Ovary (tissue), 7 donors: ENCODE measurements at regions not wholly inside any gene's neighbourhood (a gene's known extent, or its start where the extent isn't known, plus 50 kb on each side); places are given as distances from the start of the nearest gene placed in this dataset.

Experiments used
- DNase-seq, 5 donors: peaks; one replicate each; pipeline ENCODE4 v3.0.0-alpha.2; 2019 to 2020
- H3K27ac ChIP-seq, 2 donors: fragments of 200-600 bp; one replicate each; pipeline versions ENCODE4 v1.5.1 to v1.8.0; 2019 to 2022
- H3K27me3 ChIP-seq: fragments of 200-600 bp; one replicate; pipeline ENCODE4 v1.8.0; 2022
- H3K36me3 ChIP-seq: fragments of 200-600 bp; sonication (generic); one replicate; pipeline ENCODE4 v1.5.1; 2019
- H3K4me1 ChIP-seq: one replicate; pipeline ENCODE4 v1.8.1; 2013; ENCODE audit warnings: mild to moderate bottlenecking, moderate library complexity; ENCODE audit not compliant: insufficient read depth
- H3K4me3 ChIP-seq: fragments of 200-600 bp; sonication (generic); one replicate; pipeline ENCODE4 v1.5.1; 2017
- H3K9me3 ChIP-seq, 2 donors: fragments of 200-600 bp in 1 of 2; sonication (generic) in 1 of 2; one replicate each; pipeline versions ENCODE4 v1.5.1 to v1.8.1; 2013 to 2019; ENCODE audit warnings: mild to moderate bottlenecking in 1 of 2, moderate library complexity in 1 of 2
- CTCF ChIP-seq, 3 donors: fragments of 450-650 bp in 2 of 3; fragments of 200-600 bp in 1 of 3; IDR thresholded peaks; one replicate each; pipeline versions ENCODE4 v1.5.1 to v1.8.0; 2016 to 2022; ENCODE audit warnings: antibody characterized with exemption in 3 of 3, mild to moderate bottlenecking in 1 of 3
- EP300 ChIP-seq: sonication (generic); formaldehyde crosslinking; IDR thresholded peaks from one replicate; pipeline ENCODE4 v1.6.1; 2017; ENCODE audit warnings: antibody characterized with exemption
- POLR2A ChIP-seq: fragments of 450-650 bp; IDR thresholded peaks from one replicate; pipeline ENCODE4 v1.6.1; 2017; ENCODE audit warnings: antibody characterized with exemption, mild to moderate bottlenecking, moderate library complexity
- WGBS, 3 donors: extraction: QIAGEN DNeasy Blood & Tissue Kit in 1 of 3; methylation state at CpG; one replicate each; pipeline versions ENCODE4 v1.1.5 to v1.1.7; 2013 to 2017; 5-methylcytosine and 5-hydroxymethylcytosine counted together
- intact Hi-C, 4 donors: fragments of 100-400 bp; cut with DNase I; formaldehyde crosslinking; loops; one replicate each; pipeline versions ENCODE4 v1.11.0 to v1.15.1; 2022 to 2023
- donor health status: DM: no; HTN: no; CAD: no; lungs with moderate emphysema.
- donor health status: DM: no; HTN: no; CAD: no.
- donor health status: Bipolar disorder and iron deficiency.
- donor health status: DM: no; HTN: no; CAD: no.
- donor health status: DM: yes; HTN: yes; CAD: no.

GRCh38 chr4:71243091-71243833 is 95.6 kb upstream of the SLC4A4 start:
- WGBS, 3 donors = 94 to 99% (median 94%) methylated on average over 3 of the region's 3 CpGs
- intact Hi-C loops = no loop called here
- TF ChIP-seq POLR2A (no peak), CTCF (IDR thresholded peaks at IDR 0.05) (no peak), EP300 (no peak)
- DNase-seq = no peak
- Histone ChIP-seq H3K36me3 (no peaks in the 10 kb centered on the region), H3K27me3 (no peaks in the 10 kb centered on the region), H3K27ac (no peak overlapping the region), H3K4me3 (no peak overlapping the region), H3K4me1 (no peaks in the 10 kb centered on the region), H3K9me3 (no peaks in the 10 kb centered on the region)

GRCh38 chr4:71247706-71248105 is 91.1 kb upstream of the SLC4A4 start:
- DNase-seq = no peak
- Histone ChIP-seq H3K4me1 (no peaks in the 10 kb centered on the region), H3K4me3 (no peak overlapping the region), H3K27me3 (no peaks in the 10 kb centered on the region), H3K9me3 (no peaks in the 10 kb centered on the region), H3K27ac (no peak overlapping the region), H3K36me3 (no peaks in the 10 kb centered on the region)
- no peak for TF ChIP-seq EP300
- TF ChIP-seq POLR2A = no peak
- TF ChIP-seq CTCF (IDR thresholded peaks at IDR 0.05) = no peak
- intact Hi-C loops = no loop called here
- WGBS, 3 donors = 85 to 86% (median 86%) methylated on average over 5 of the region's 5 CpGs

- no peaks in the 10 kb centered on the region for H3K9me3 ChIP-seq
- no peak for DNase-seq
- no peak for TF ChIP-seq POLR2A
- no peak for TF ChIP-seq EP300
- no peak for TF ChIP-seq CTCF (IDR thresholded peaks at IDR 0.05)
- no peaks in the 10 kb centered on the region for H3K4me1 ChIP-seq
- WGBS, 3 donors = 9 to 15% (median 14%) methylated on average over 2 of the region's 2 CpGs
- intact Hi-C loops = no loop called here
- no peak overlapping the region for H3K27ac ChIP-seq
- no peaks in the 10 kb centered on the region for H3K36me3 ChIP-seq
- H3K4me3 ChIP-seq = no peak overlapping the region
- H3K27me3 ChIP-seq = no peaks in the 10 kb centered on the region
These were observed 87.6 kb upstream of the SLC4A4 start for GRCh38 chr4:71251261-71251660.

GRCh38 chr4:71253545-71253944 is 85.3 kb upstream of the SLC4A4 start:
- no peak for TF ChIP-seq EP300
- TF ChIP-seq CTCF (IDR thresholded peaks at IDR 0.05) = no peak
- TF ChIP-seq POLR2A = no peak
- no peak overlapping the region for H3K27ac ChIP-seq
- DNase-seq = no peak
- intact Hi-C loops = no loop called here
- no peaks in the 10 kb centered on the region for H3K36me3 ChIP-seq
- no peak overlapping the region for H3K4me3 ChIP-seq
- WGBS, 3 donors = 57 to 84% (median 79%) methylated on average over 1 of the region's 1 CpG
- H3K4me1 ChIP-seq = no peaks in the 10 kb centered on the region
- no peaks in the 10 kb centered on the region for H3K27me3 ChIP-seq
- H3K9me3 ChIP-seq = no peaks in the 10 kb centered on the region
